Chondrocyte (in vitro differentiated cells): ENCODE measurements at regions not wholly inside any gene's neighbourhood (a gene's known extent, or its start where the extent isn't known, plus 50 kb on each side); places are given as distances from the start of the nearest gene placed in this dataset.
A peak's percentile ranks its signal among the peaks of the same experiment; 100 is the strongest.

ENCODE experiments used
- DNase-seq: peaks from one replicate; pipeline ENCODE4 v3.0.0; 2021; ENCODE audit warnings: mixed read lengths, low spot score
- H3K27ac Mint-ChIP-seq: one replicate; pipeline ENCODE4 v1.8.0; 2021; ENCODE audit warnings: mild to moderate bottlenecking, moderate library complexity, mixed read lengths; ENCODE audit not compliant: unreplicated experiment
- H3K27me3 Mint-ChIP-seq: 2 replicates; pipeline ENCODE4 v1.8.0; 2021; ENCODE audit warnings: low read depth, mixed read lengths
- H3K36me3 Mint-ChIP-seq: 2 replicates; pipeline ENCODE4 v1.8.0; 2021; ENCODE audit warnings: low read depth, mixed read lengths
- H3K4me1 Mint-ChIP-seq: 2 replicates; pipeline ENCODE4 v1.8.0; 2021; ENCODE audit warnings: low read depth, mild to moderate bottlenecking, mixed read lengths
- H3K4me3 Mint-ChIP-seq: one replicate; pipeline ENCODE4 v1.8.0; 2021; ENCODE audit warnings: mild to moderate bottlenecking, moderate library complexity, mixed read lengths; ENCODE audit not compliant: unreplicated experiment
- H3K9me3 Mint-ChIP-seq: 2 replicates; pipeline ENCODE4 v1.8.0; 2021; ENCODE audit warnings: low read depth, mixed read lengths
- CTCF ChIP-seq: fragments of 200-600 bp; sonication (generic); IDR thresholded peaks from 2 replicates; pipeline ENCODE4 v1.5.0; 2021; ENCODE audit warnings: antibody characterized with exemption, mild to moderate bottlenecking, moderate library complexity

- H3K4me3 Mint-ChIP-seq = no peak overlapping the region
- no peaks in the 10 kb centered on the region for H3K9me3 Mint-ChIP-seq
- TF ChIP-seq CTCF = no peak
- H3K36me3 Mint-ChIP-seq = no peaks in the 10 kb centered on the region
- no peak for DNase-seq
- no peaks in the 10 kb centered on the region for H3K4me1 Mint-ChIP-seq
- peaks cover 57% of the 10 kb centered on the region for H3K27me3 Mint-ChIP-seq
- no peak overlapping the region for H3K27ac Mint-ChIP-seq
Observed at GRCh38 chr17:79385962-79386563, 224.8 kb downstream of the RBFOX3 start.

GRCh38 chr17:79382313-79382712 lies 228.5 kb downstream of the RBFOX3 start:
- Mint-ChIP-seq H3K27me3 (peaks cover 60% of the 10 kb centered on the region), H3K36me3 (no peaks in the 10 kb centered on the region), H3K27ac (no peak overlapping the region), H3K9me3 (no peaks in the 10 kb centered on the region), H3K4me1 (no peaks in the 10 kb centered on the region), H3K4me3 (no peak overlapping the region)
- DNase-seq = no peak
- TF ChIP-seq CTCF = no peak

GRCh38 chr17:79379700-79380445 lies 231.0 kb downstream of the RBFOX3 start:
- Mint-ChIP-seq H3K4me1 (no peaks in the 10 kb centered on the region), H3K9me3 (no peaks in the 10 kb centered on the region), H3K27ac (peak overlapping the region; percentile 2), H3K36me3 (no peaks in the 10 kb centered on the region), H3K27me3 (peaks cover 78% of the 10 kb centered on the region), H3K4me3 (no peak overlapping the region)
- DNase-seq = no peak
- no peak for TF ChIP-seq CTCF

GRCh38 chr17:79377230-79377786 lies 233.5 kb downstream of the RBFOX3 start:
- Mint-ChIP-seq H3K36me3 (no peaks in the 10 kb centered on the region), H3K27ac (no peak overlapping the region), H3K4me3 (no peak overlapping the region), H3K27me3 (peaks cover 80% of the 10 kb centered on the region), H3K9me3 (no peaks in the 10 kb centered on the region), H3K4me1 (no peaks in the 10 kb centered on the region)
- DNase-seq = no peak
- no peak for TF ChIP-seq CTCF

GRCh38 chr17:79374807-79375206 lies 236.0 kb downstream of the RBFOX3 start:
- Mint-ChIP-seq H3K4me1 (no peaks in the 10 kb centered on the region), H3K27me3 (peaks cover 74% of the 10 kb centered on the region), H3K9me3 (no peaks in the 10 kb centered on the region), H3K36me3 (peaks cover 3% of the 10 kb centered on the region), H3K27ac (no peak overlapping the region), H3K4me3 (no peak overlapping the region)
- no peak for DNase-seq
- TF ChIP-seq CTCF = no peak
